ENCODE measurements at regions not wholly inside any gene's neighbourhood (a gene's known extent, or its start where the extent isn't known, plus 50 kb on each side); places are given as distances from the start of the nearest gene placed in this dataset.
"Not testable (repeated sequence)": the region's sequence is repeated elsewhere in the genome, so short reads cannot be mapped to it uniquely, and the experiment has no call there.

- DNase-seq (ENCODE audit: low spot score), result not testable (repeated sequence)
Measured at GRCh38 chr6:4725136-4725760, 51.0 kb upstream of the CDYL start.

- DNase-seq (ENCODE audit: low spot score), result not testable (repeated sequence)
Measured at GRCh38 chr6:4724727-4725126, 51.5 kb upstream of the CDYL start.

- DNase-seq (ENCODE audit: low spot score), result no peak
Measured at GRCh38 chr6:4723383-4723782, 52.8 kb upstream of the CDYL start.

- not testable (repeated sequence) for DNase-seq (ENCODE audit: low spot score)
Measured at GRCh38 chr6:4721368-4721767, 54.8 kb upstream of the CDYL start.

- DNase-seq (ENCODE audit: low spot score), result no peak
Measured at GRCh38 chr6:4719491-4719890, 56.7 kb upstream of the CDYL start.

GRCh38 chr6:4717856-4718255, 58.3 kb upstream of the CDYL start:
- no peak for DNase-seq (ENCODE audit: low spot score)

- DNase-seq (ENCODE audit: low spot score), result no peak
Measured at GRCh38 chr6:4717124-4717523, 59.1 kb upstream of the CDYL start.

GRCh38 chr6:4714961-4715501, 61.2 kb upstream of the CDYL start:
- DNase-seq (ENCODE audit: low spot score), result no peak

GRCh38 chr6:4712291-4712690, 63.9 kb upstream of the CDYL start:
- DNase-seq (ENCODE audit: low spot score), result no peak

GRCh38 chr6:4707011-4707410, 69.2 kb upstream of the CDYL start:
- no peak for DNase-seq (ENCODE audit: low spot score)

- no peak for DNase-seq (ENCODE audit: low spot score)
Measured at GRCh38 chr6:4705809-4706208, 70.4 kb upstream of the CDYL start.

- no peak for DNase-seq (ENCODE audit: low spot score)
Measured at GRCh38 chr6:4703382-4703781, 72.8 kb upstream of the CDYL start.

GRCh38 chr6:4698901-4699659, 77.1 kb upstream of the CDYL start:
- DNase-seq (ENCODE audit: low spot score), result no peak

GRCh38 chr6:4693173-4693970, 82.8 kb upstream of the CDYL start:
- DNase-seq (ENCODE audit: low spot score), result no peak

GRCh38 chr6:4692664-4693063, 83.5 kb upstream of the CDYL start:
- DNase-seq (ENCODE audit: low spot score), result no peak

- no peak for DNase-seq (ENCODE audit: low spot score)
Measured at GRCh38 chr6:4687989-4688947, 87.9 kb upstream of the CDYL start.

GRCh38 chr6:4687656-4687988, 88.6 kb upstream of the CDYL start:
- DNase-seq (ENCODE audit: low spot score), result no peak

GRCh38 chr6:4682431-4683097, 93.6 kb upstream of the CDYL start:
- no peak for DNase-seq (ENCODE audit: low spot score)

- DNase-seq (ENCODE audit: low spot score), result no peak
Measured at GRCh38 chr6:4678506-4679300, 97.5 kb upstream of the CDYL start.

GRCh38 chr6:4677751-4678065, 98.5 kb upstream of the CDYL start:
- no peak for DNase-seq (ENCODE audit: low spot score)
